ENCODE measurements at regions not wholly inside any gene's neighbourhood (a gene's known extent, or its start where the extent isn't known, plus 50 kb on each side); places are given as distances from the start of the nearest gene placed in this dataset.
A peak's percentile ranks its signal among the peaks of the same experiment; 100 is the strongest.

- DNase-seq, result no peak
Observed at GRCh38 chr12:107484230-107484629, 201.4 kb upstream of the PWP1 start.

- no peak for DNase-seq
Observed at GRCh38 chr12:107484941-107485340, 200.7 kb upstream of the PWP1 start.

GRCh38 chr12:107485731-107486130, 199.9 kb upstream of the PWP1 start:
- no peak for DNase-seq

DNA sequence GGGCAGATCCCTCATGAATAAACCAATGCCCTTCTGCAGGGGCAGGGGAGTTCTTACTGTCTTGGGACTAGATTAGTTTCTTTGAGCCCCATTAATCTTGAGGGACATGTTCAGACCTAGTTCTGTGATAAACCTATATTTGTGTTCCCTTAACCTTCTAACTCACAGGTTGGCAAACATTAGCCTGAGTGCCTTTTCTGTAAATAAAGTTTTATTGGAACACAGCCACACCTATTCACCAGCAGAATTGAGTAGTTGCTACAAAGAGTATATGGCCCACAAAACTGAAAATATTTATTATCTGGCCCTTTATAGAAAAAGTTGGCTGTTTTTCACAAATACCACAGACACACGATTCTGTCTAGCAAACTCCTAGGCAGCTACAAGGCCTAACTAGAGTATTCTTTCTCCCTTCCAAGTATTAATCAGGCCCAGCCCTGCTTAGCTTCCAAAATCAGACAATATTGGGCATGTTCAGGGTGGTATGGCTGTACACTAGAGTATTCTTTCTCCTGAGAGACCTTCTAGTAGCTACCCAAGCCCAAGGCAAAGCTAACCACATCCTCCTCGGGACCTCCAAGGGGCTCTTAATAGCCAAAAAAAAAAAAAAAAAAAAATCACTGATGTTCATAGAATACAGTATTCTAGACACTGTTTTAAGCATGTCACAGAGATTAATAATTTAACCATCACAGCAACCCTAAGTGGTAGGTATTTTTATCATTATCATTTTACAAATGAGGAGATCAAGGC, 199.3 kb upstream of the PWP1 start:
- no peak for DNase-seq

- no peak for DNase-seq
Observed at GRCh38 chr12:107487011-107487680, 198.5 kb upstream of the PWP1 start.

DNA sequence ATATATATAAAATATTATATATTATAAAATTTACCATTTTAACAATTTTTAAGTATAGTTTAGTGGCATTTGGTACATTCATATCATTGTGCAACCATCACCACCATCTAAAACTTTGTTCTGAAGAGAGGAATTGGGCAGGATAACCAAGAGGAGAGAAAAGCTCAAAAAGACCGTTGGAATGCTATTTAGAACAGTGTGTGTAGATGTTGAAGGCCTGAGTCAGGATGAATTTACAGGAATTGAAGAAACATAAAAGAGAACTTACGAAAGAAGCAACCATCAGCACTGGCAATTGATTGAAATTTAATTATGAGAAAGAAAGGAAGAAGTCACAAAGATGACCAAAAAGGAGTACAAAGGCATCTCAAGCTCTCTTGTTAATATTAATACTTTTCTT, 196.9 kb upstream of the PWP1 start:
- no peak for DNase-seq

- DNase-seq, result no peak
Observed at GRCh38 chr12:107490010-107490409, 195.6 kb upstream of the PWP1 start.

DNA sequence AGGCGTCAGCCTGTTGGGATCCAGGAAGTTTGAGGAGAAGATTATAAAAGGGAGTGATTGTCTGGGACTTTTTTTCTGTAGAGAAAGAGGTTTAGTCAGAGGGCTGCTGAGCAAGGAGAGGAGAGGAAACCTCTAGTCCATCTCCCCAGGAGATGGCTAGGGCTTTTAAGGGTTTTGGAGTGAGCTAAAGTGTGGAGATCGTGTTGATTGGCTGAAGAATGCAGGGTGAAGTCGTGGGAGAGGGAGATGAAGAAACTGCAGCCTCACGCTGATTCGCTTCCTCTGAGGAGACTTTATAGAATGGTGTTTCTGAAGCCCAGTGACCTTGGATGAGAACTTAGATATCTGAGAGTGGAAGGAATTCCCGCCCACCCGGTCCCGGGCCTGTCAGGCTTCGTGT, 193.7 kb upstream of the PWP1 start:
- no peak for DNase-seq

- no peak for DNase-seq
Observed at GRCh38 chr12:107492393-107493134, 193.0 kb upstream of the PWP1 start.

- DNase-seq, result no peak
Observed at GRCh38 chr12:107493135-107493494, 192.5 kb upstream of the PWP1 start.

DNA sequence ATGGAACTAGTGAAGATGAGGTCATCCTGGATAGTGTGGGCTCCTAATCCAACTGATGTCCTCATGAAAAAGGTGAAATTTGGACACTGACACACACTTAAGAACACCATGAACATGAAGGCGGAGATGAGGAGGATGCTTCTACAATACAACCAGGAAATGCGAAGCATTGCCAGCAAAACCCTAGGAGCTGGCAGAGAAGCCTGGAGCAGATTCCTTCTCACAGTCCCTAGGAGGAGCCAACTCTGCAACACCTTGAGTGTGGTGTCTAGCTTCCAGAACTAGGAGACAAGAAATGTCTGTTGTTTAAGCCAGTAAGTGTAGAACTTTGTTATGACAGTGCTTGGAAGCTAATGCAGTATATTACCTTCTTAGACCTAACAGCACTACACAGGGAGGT, 191.9 kb upstream of the PWP1 start:
- DNase-seq, result no peak

DNA sequence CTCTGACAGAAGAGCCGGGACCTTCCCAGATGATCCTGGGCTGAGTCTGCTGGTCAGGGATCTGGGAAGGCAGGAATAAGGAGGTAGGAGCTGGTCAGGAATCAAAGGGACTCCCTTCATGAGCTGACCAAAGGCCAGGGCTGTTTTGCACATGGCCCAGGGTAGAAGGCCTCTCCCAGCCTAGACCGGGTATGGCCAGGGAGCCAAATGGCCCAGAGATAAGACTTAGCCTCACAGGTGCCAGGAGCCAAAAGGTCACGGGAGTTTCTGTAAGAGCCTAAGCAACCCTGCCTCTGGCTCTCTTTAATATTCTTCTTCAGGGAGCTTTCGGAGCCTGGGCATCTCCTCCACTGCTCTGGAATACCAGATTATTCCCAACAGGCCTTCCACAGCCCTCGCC, 191.3 kb upstream of the PWP1 start:
- no peak for DNase-seq

DNA sequence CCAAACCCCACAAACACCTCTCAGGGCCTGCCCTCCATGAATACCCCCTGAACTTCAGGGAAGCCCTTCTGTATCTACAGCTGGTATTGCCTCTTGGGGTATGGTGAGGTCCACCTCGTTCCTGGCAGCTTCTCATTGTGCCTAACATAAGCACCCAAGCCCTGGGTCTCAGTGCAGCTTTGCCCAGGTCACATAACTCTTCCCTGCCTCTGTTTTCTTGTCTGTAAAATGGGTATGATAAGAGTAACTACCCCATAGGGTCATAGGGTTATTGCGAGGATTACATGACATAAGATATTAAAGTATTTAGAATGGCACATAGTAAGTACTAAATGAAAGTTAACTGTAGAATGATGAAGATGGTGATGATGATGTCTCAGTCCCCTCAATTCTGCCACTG, 190.0 kb upstream of the PWP1 start:
- DNase-seq, result no peak

GRCh38 chr12:107497231-107497630, 188.4 kb upstream of the PWP1 start:
- no peak for DNase-seq

- no peak for DNase-seq
Observed at GRCh38 chr12:107500307-107500706, 185.3 kb upstream of the PWP1 start.

DNA sequence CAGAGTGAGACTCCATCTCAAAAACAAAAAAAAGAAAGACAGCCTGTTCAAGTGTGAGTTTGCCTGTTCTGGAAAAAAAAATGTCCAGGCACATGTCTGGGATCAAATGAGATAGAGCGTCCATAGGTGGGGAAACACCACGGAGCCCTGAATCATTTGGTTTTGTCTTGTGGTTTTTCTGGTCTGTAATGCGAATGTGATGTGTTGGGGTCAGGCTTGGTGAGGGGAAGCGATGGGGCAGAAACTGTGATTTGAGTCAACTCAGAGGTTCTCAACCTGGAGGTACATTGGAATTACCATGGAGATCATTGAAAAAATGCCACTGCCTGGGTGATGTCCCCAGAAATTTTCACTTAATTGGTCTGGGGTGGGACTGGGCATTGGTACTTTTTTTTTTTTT, 183.9 kb upstream of the PWP1 start:
- DNase-seq, result no peak

- DNase-seq, result no peak
Observed at GRCh38 chr12:107503129-107503855, 182.3 kb upstream of the PWP1 start.

DNA sequence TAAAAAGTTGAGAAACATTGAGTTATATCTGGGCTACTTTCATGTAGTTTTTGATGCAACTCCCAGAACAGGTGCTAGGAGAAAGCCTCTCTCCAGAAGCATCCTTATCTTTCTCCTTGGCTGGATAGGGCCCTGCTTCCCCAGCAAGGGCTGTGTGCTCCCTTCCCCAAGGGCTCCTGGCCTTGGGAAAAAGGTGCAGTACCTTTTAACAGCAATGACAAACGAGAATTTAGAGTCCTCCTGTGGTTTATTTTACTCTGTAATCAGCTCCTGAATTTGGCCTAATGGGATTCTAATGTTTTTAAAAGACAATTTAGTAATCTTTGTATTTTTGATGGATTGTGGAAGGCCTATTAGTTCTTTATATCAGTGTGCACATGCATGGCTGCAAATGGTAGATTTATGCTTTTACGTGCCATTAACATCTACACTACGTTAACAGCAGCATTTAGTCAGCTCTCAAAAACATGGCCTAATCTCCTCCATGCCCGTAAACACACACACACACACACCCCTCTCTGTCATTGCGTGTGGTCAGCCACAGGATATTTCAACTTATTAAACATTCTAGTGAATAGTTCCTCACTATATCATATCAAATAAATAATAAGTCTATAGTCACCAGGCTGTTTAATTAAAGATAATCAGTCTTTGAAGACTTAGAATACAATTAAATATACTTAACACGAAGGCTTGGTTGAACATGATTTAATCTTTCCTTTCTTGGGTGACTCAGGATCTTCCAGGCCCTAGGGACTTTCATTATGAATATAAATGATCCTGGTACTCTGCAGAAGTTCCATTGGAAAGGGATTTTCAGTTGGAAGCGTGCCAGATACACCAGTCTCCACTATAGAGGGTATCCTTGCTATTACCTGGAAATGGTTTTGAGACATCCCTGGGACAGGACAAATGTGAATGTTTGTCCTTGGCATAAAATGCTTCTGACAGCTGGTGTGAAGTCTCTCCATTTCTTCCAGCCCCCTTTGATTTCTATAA, 181.4 kb upstream of the PWP1 start:
- no peak for DNase-seq

DNA sequence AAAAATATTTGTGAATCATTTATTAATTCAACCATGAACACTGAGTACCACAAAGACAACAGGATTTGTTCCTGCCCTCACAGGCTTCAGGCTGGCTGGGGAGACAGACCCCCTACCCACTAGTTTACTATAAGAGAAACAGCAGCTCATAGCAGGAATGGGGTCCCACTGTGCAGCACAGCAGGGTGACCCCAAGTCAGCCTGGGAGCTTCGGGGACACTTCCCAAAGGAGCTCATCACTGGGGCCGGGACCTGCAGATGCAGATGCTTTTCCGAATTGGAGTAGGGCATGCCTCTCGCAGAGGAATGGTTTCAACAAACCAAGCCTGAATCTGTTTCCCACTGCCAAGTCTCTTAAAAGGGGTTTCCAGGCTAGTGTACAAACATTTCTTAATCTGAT, 176.2 kb upstream of the PWP1 start:
- DNase-seq, result no peak

GRCh38 chr12:107510211-107510610, 175.4 kb upstream of the PWP1 start:
- no peak for DNase-seq

GRCh38 chr12:107511292-107511691, 174.3 kb upstream of the PWP1 start:
- peak in 1 of 2 experiments; percentile 47 for DNase-seq

GRCh38 chr12:107512391-107512790, 173.2 kb upstream of the PWP1 start:
- peak in 1 of 2 experiments; percentile 15 for DNase-seq
